ENCODE measurements at regions not wholly inside any gene's neighbourhood (a gene's known extent, or its start where the extent isn't known, plus 50 kb on each side); places are given as distances from the start of the nearest gene placed in this dataset.

GRCh38 chr16:64459402-64459801 is 662.5 kb downstream of the CDH11 start:
- no peak for TF ChIP-seq CTCF (IDR thresholded peaks at IDR 0.05; ENCODE audit: poor library complexity)
- TF ChIP-seq EZH2 (IDR thresholded peaks at IDR 0.05; ENCODE audit: borderline replicate concordance), result no peak
